ENCODE measurements at regions not wholly inside any gene's neighbourhood (a gene's known extent, or its start where the extent isn't known, plus 50 kb on each side); places are given as distances from the start of the nearest gene placed in this dataset.

DNA sequence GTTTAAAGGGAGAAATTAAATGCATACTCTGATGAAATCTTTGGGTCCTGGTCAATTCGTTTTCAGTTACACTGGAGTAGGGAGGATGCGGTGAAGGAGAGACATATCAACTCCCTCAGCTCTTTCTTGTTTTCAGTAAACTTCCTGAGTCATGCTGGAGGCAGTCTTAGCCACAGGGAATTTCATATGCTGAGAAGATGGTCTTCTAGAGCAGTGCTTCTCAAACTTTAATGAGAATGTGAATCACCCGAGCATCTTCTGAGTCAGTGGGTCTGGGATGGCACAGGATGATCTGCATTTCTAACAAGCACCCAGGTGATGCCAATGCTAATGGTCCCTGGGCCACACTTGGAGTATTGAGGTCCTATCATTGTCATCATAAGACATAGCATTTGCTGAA lies 214.5 kb downstream of the KIT start:
- no TSS peak for BruUV-seq (replicated peaks)
- no peak for TF ChIP-seq MAZ (IDR thresholded peaks at IDR 0.05; ENCODE audit: borderline replicate concordance, low read depth, low read length)
- TF ChIP-seq POLR2A (IDR thresholded peaks at IDR 0.05; ENCODE audit: low read depth, low read length) = no peak
- TF ChIP-seq MXI1 (IDR thresholded peaks at IDR 0.05; ENCODE audit: borderline replicate concordance, low read depth, low read length) = no peak
- no peak for TF ChIP-seq ELK1 (IDR thresholded peaks at IDR 0.05; ENCODE audit: borderline replicate concordance, low read depth, low read length)
- no peak for TF ChIP-seq SMC3 (IDR thresholded peaks at IDR 0.05; ENCODE audit: low read depth, low read length)
- no peak for TF ChIP-seq NFE2L2 (IDR thresholded peaks at IDR 0.05; ENCODE audit: low read depth, low read length)
- TF ChIP-seq FOS (IDR thresholded peaks at IDR 0.05; ENCODE audit: low read depth, low read length) = no peak
- no peak for TF ChIP-seq RCOR1 (IDR thresholded peaks at IDR 0.05; ENCODE audit: insufficient replicate concordance, low read length)
- TF ChIP-seq USF2 (IDR thresholded peaks at IDR 0.05; ENCODE audit: low read depth, low read length) = no peak
- TF ChIP-seq RFX5 (IDR thresholded peaks at IDR 0.05; ENCODE audit: low read depth, low read length) = no peak
- TF ChIP-seq, protein P1, sequence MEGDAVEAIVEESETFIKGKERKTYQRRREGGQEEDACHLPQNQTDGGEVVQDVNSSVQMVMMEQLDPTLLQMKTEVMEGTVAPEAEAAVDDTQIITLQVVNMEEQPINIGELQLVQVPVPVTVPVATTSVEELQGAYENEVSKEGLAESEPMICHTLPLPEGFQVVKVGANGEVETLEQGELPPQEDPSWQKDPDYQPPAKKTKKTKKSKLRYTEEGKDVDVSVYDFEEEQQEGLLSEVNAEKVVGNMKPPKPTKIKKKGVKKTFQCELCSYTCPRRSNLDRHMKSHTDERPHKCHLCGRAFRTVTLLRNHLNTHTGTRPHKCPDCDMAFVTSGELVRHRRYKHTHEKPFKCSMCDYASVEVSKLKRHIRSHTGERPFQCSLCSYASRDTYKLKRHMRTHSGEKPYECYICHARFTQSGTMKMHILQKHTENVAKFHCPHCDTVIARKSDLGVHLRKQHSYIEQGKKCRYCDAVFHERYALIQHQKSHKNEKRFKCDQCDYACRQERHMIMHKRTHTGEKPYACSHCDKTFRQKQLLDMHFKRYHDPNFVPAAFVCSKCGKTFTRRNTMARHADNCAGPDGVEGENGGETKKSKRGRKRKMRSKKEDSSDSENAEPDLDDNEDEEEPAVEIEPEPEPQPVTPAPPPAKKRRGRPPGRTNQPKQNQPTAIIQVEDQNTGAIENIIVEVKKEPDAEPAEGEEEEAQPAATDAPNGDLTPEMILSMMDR (conservative IDR thresholded peaks at IDR 0.05; ENCODE audit: low read depth, low read length) = no peak
- no peak for TF ChIP-seq BHLHE40 (IDR thresholded peaks at IDR 0.05; ENCODE audit: low read depth, low read length)
- no peak for TF ChIP-seq RAD21 (IDR thresholded peaks at IDR 0.05; ENCODE audit: low read length)
- no peak for TF ChIP-seq MAFK (IDR thresholded peaks at IDR 0.05; ENCODE audit: low read depth, low read length)
- TF ChIP-seq CHD1 (IDR thresholded peaks at IDR 0.05; ENCODE audit: low read depth, low read length) = no peak
- TF ChIP-seq CEBPB (IDR thresholded peaks at IDR 0.05; ENCODE audit: low read depth, low read length) = no peak
- no peak overlapping the region for H2AFZ ChIP-seq (replicated peaks; ENCODE audit: low read length, poor library complexity)
- 43% methylated on average over 1 of the region's 3 CpGs; no CpG with 5 or more reads in 1 of the 2 experiments for WGBS, 2 experiments (ENCODE audit: extremely low coverage in 2 of 2, insufficient read length in 1 of 2)
- no peak overlapping the region for H2AK5ac ChIP-seq (ENCODE audit: low read depth, low read length)
- peak; percentile 35 for DNase-seq
- H2BK120ac ChIP-seq (ENCODE audit: low read depth, low read length) = no peak overlapping the region
- H3K27me3 ChIP-seq (ENCODE audit: control insufficient read depth, insufficient read depth, low read length) = no peaks in the 10 kb centered on the region; the same call in 1 of the 2 replicates
- POLR2A ChIA-PET (ENCODE audit: unreplicated experiment) = interaction anchor here (0.6 kb wide), 1 partner anchor 41 kb away, joined by 3 read pairs; no protein-coding TSS in a partner anchor
- no peaks in the 10 kb centered on the region for H4K20me1 ChIP-seq (ENCODE audit: insufficient read depth, low read length)
- H2BK20ac ChIP-seq (ENCODE audit: low read depth, low read length) = no peak overlapping the region
- H3K4me1 ChIP-seq (ENCODE audit: control insufficient read depth, insufficient read depth, low read length) = peaks cover 2% of the 10 kb centered on the region; the same call in 1 of the 2 replicates
- H3K9ac ChIP-seq (ENCODE audit: low read depth, low read length) = no peak overlapping the region
- dilution Hi-C loops (cut with HindIII; ENCODE audit: low sequenced_read_pairs, unreplicated experiment) (no loop called here), in situ Hi-C loops (cut with MboI; ENCODE audit: low sequenced_read_pairs) (no loop called here), intact Hi-C loops (cut with micrococcal nuclease) (no loop called here)
- H4K8ac ChIP-seq (ENCODE audit: low read depth in 2 of 2, low read length in 2 of 2) = no peak overlapping the region
- H4K91ac ChIP-seq (ENCODE audit: insufficient read depth, low read depth, low read length) = no peak overlapping the region
- no peak overlapping the region for H3K14ac ChIP-seq (replicated peaks; ENCODE audit: low read depth, low read length)
- H3K23ac ChIP-seq (ENCODE audit: low read depth, low read length) = no peak overlapping the region
- no peak overlapping the region for H3K4me3 ChIP-seq (ENCODE audit: insufficient read depth, low read depth, low read length)
- no peak overlapping the region for H3K4ac ChIP-seq (ENCODE audit: low read depth, low read length)
- 0 out of 2 replicates have a peak, but pooled peaks cover 3% of the 10 kb centered on the region for H3K9me1 ChIP-seq (ENCODE audit: insufficient read depth, low read length)
- no peak overlapping the region for H2AK9ac ChIP-seq (replicated peaks; ENCODE audit: low read depth, low read length, poor library complexity)
- peak; percentile 66 for ATAC-seq (ENCODE audit: low read depth)
- no peak overlapping the region for H3K56ac ChIP-seq (ENCODE audit: extremely low read depth, insufficient read depth, low read length)
- CTCF ChIA-PET = no interaction called here
- H2BK15ac ChIP-seq (ENCODE audit: low read depth, low read length) = no peak overlapping the region
- no peak overlapping the region for H3K18ac ChIP-seq (ENCODE audit: low read depth, low read length)
- no peaks in the 10 kb centered on the region for H3K9me3 ChIP-seq (ENCODE audit: control insufficient read depth, insufficient read depth, low read length)
- no peaks in the 10 kb centered on the region for H3K36me3 ChIP-seq (ENCODE audit: control insufficient read depth, insufficient read depth, low read length)
- no peaks in the 10 kb centered on the region for H3K79me1 ChIP-seq (ENCODE audit: low read depth in 1 of 2, low read length in 2 of 2)
- no peak overlapping the region for H4K5ac ChIP-seq (ENCODE audit: low read depth, low read length)
- H3K4me2 ChIP-seq (ENCODE audit: low read depth, low read length) = no peak overlapping the region
- no peak overlapping the region for H3K27ac ChIP-seq (ENCODE audit: insufficient read depth, low read length)
- H2BK5ac ChIP-seq (ENCODE audit: low read depth, low read length, poor library complexity, severe bottlenecking) = no peak overlapping the region

Data from IMR-90 (cell line).